HUES6 (cell line): ENCODE measurements at regions not wholly inside any gene's neighbourhood (a gene's known extent, or its start where the extent isn't known, plus 50 kb on each side); places are given as distances from the start of the nearest gene placed in this dataset.

Source experiments
- H3K27ac ChIP-seq: 2 replicates; pipeline ENCODE4 v1.7.0; 2013; ENCODE audit warnings: low read depth, mild to moderate bottlenecking, low read length, inconsistent platforms
- H3K27me3 ChIP-seq: 2 replicates; pipeline ENCODE4 v1.6.1; 2013; ENCODE audit warnings: low read length; ENCODE audit not compliant: control insufficient read depth, insufficient read depth
- H3K36me3 ChIP-seq: 2 replicates; pipeline ENCODE4 v1.6.1; 2013; ENCODE audit warnings: low read length; ENCODE audit not compliant: control insufficient read depth, insufficient read depth
- H3K4me1 ChIP-seq: 2 replicates; pipeline ENCODE4 v1.6.1; 2013; ENCODE audit warnings: low read length; ENCODE audit not compliant: control insufficient read depth, insufficient read depth
- H3K4me3 ChIP-seq: 2 replicates; pipeline ENCODE4 v1.5.1; 2013; ENCODE audit warnings: low read depth, low read length
- H3K9ac ChIP-seq: one replicate; pipeline ENCODE4 v1.6.1; 2013; ENCODE audit warnings: mild to moderate bottlenecking, low read length
- H3K9me3 ChIP-seq: 2 replicates; pipeline ENCODE4 v1.6.1; 2013; ENCODE audit warnings: low read depth, low read length; ENCODE audit not compliant: control insufficient read depth, insufficient read depth

- Histone ChIP-seq H3K36me3 (no peaks in the 10 kb centered on the region), H3K9me3 (no peaks in the 10 kb centered on the region), H3K27me3 (no peaks in the 10 kb centered on the region), H3K4me3 (no peak overlapping the region), H3K4me1 (no peaks in the 10 kb centered on the region), H3K27ac (no peak overlapping the region), H3K9ac (no peak overlapping the region)
Measured at GRCh38 chr20:4358552-4358951, 109.5 kb upstream of the ADRA1D start.

GRCh38 chr20:4352348-4352747, 103.3 kb upstream of the ADRA1D start:
- H3K9me3 ChIP-seq: no peaks in the 10 kb centered on the region
- H3K4me3 ChIP-seq: no peak overlapping the region

GRCh38 chr20:4350096-4350495, 101.0 kb upstream of the ADRA1D start:
- no peaks in the 10 kb centered on the region for H3K36me3 ChIP-seq
- H3K4me1 ChIP-seq: no peaks in the 10 kb centered on the region
- no peak overlapping the region for H3K4me3 ChIP-seq
- no peaks in the 10 kb centered on the region for H3K9me3 ChIP-seq
- H3K27ac ChIP-seq: no peak overlapping the region
- H3K9ac ChIP-seq: no peak overlapping the region
- no peaks in the 10 kb centered on the region for H3K27me3 ChIP-seq

More at GRCh38 chr20:4352348-4352747, 103.3 kb upstream of the ADRA1D start:
- no peaks in the 10 kb centered on the region for H3K36me3 ChIP-seq
- no peaks in the 10 kb centered on the region for H3K27me3 ChIP-seq
- H3K27ac ChIP-seq: no peak overlapping the region
- H3K9ac ChIP-seq: no peak overlapping the region
- no peaks in the 10 kb centered on the region for H3K4me1 ChIP-seq

GRCh38 chr20:4344670-4345069, 95.6 kb upstream of the ADRA1D start:
- Histone ChIP-seq H3K27ac (no peak overlapping the region), H3K4me3 (no peak overlapping the region), H3K27me3 (no peaks in the 10 kb centered on the region), H3K4me1 (peaks cover 6% of the 10 kb centered on the region), H3K9me3 (no peaks in the 10 kb centered on the region), H3K36me3 (no peaks in the 10 kb centered on the region), H3K9ac (no peak overlapping the region)

- Histone ChIP-seq H3K27ac (no peak overlapping the region), H3K27me3 (no peaks in the 10 kb centered on the region), H3K9ac (no peak overlapping the region), H3K36me3 (no peaks in the 10 kb centered on the region), H3K9me3 (no peaks in the 10 kb centered on the region), H3K4me1 (peaks cover 6% of the 10 kb centered on the region), H3K4me3 (no peak overlapping the region)
Measured at GRCh38 chr20:4342609-4343008, 93.5 kb upstream of the ADRA1D start.

GRCh38 chr20:4341804-4342485, 92.9 kb upstream of the ADRA1D start:
- no peaks in the 10 kb centered on the region for H3K9me3 ChIP-seq
- no peaks in the 10 kb centered on the region for H3K27me3 ChIP-seq
- H3K4me3 ChIP-seq: no peak overlapping the region
- H3K4me1 ChIP-seq: peaks cover 6% of the 10 kb centered on the region
- H3K27ac ChIP-seq: no peak overlapping the region
- H3K36me3 ChIP-seq: no peaks in the 10 kb centered on the region
- H3K9ac ChIP-seq: no peak overlapping the region

- Histone ChIP-seq H3K4me1 (no peaks in the 10 kb centered on the region), H3K27ac (no peak overlapping the region), H3K9ac (no peak overlapping the region), H3K4me3 (no peak overlapping the region), H3K9me3 (no peaks in the 10 kb centered on the region), H3K27me3 (peaks cover 15% of the 10 kb centered on the region; the same call in 1 of the 2 replicates), H3K36me3 (no peaks in the 10 kb centered on the region)
Measured at GRCh38 chr20:4335722-4336121, 86.6 kb upstream of the ADRA1D start.

- H3K4me3 ChIP-seq: no peak overlapping the region
- H3K9ac ChIP-seq: no peak overlapping the region
- H3K27ac ChIP-seq: no peak overlapping the region
- H3K36me3 ChIP-seq: no peaks in the 10 kb centered on the region
- peaks cover 15% of the 10 kb centered on the region; the same call in 1 of the 2 replicates for H3K27me3 ChIP-seq
- H3K4me1 ChIP-seq: no peaks in the 10 kb centered on the region
- H3K9me3 ChIP-seq: no peaks in the 10 kb centered on the region
Measured at GRCh38 chr20:4332121-4332860, 83.2 kb upstream of the ADRA1D start.

- no peak overlapping the region for H3K4me3 ChIP-seq
Measured at GRCh38 chr20:4330011-4330410, 80.9 kb upstream of the ADRA1D start.

GRCh38 chr20:4329232-4329631, 80.1 kb upstream of the ADRA1D start:
- Histone ChIP-seq H3K27me3 (peaks cover 10% of the 10 kb centered on the region; the same call in 1 of the 2 replicates), H3K27ac (no peak overlapping the region), H3K4me1 (no peaks in the 10 kb centered on the region)

More at GRCh38 chr20:4330011-4330410, 80.9 kb upstream of the ADRA1D start:
- no peak overlapping the region for H3K27ac ChIP-seq
- no peak overlapping the region for H3K9ac ChIP-seq
- H3K27me3 ChIP-seq: peaks cover 15% of the 10 kb centered on the region; the same call in 1 of the 2 replicates
- H3K36me3 ChIP-seq: no peaks in the 10 kb centered on the region
- no peaks in the 10 kb centered on the region for H3K4me1 ChIP-seq
- 0 out of 2 replicates have a peak, but pooled peaks cover 7% of the 10 kb centered on the region for H3K9me3 ChIP-seq

GRCh38 chr20:4328541-4328940, 79.5 kb upstream of the ADRA1D start:
- Histone ChIP-seq H3K36me3 (no peaks in the 10 kb centered on the region), H3K27me3 (peaks cover 8% of the 10 kb centered on the region; the same call in 1 of the 2 replicates), H3K4me3 (no peak overlapping the region), H3K9ac (no peak overlapping the region), H3K9me3 (0 out of 2 replicates have a peak, but pooled peaks cover 7% of the 10 kb centered on the region), H3K27ac (no peak overlapping the region), H3K4me1 (no peaks in the 10 kb centered on the region)

More at GRCh38 chr20:4329232-4329631, 80.1 kb upstream of the ADRA1D start:
- H3K9me3 ChIP-seq: 0 out of 2 replicates have a peak, but pooled peaks cover 7% of the 10 kb centered on the region
- no peak overlapping the region for H3K9ac ChIP-seq
- no peak overlapping the region for H3K4me3 ChIP-seq
- no peaks in the 10 kb centered on the region for H3K36me3 ChIP-seq
